ELR (cell line): ENCODE measurements at regions not wholly inside any gene's neighbourhood (a gene's known extent, or its start where the extent isn't known, plus 50 kb on each side); places are given as distances from the start of the nearest gene placed in this dataset.
A peak's percentile ranks its signal among the peaks of the same experiment; 100 is the strongest.

Experiments
- DNase-seq: peaks from one replicate; pipeline ENCODE4 v3.0.0-alpha.2; 2015; ENCODE audit warnings: low read depth

DNA sequence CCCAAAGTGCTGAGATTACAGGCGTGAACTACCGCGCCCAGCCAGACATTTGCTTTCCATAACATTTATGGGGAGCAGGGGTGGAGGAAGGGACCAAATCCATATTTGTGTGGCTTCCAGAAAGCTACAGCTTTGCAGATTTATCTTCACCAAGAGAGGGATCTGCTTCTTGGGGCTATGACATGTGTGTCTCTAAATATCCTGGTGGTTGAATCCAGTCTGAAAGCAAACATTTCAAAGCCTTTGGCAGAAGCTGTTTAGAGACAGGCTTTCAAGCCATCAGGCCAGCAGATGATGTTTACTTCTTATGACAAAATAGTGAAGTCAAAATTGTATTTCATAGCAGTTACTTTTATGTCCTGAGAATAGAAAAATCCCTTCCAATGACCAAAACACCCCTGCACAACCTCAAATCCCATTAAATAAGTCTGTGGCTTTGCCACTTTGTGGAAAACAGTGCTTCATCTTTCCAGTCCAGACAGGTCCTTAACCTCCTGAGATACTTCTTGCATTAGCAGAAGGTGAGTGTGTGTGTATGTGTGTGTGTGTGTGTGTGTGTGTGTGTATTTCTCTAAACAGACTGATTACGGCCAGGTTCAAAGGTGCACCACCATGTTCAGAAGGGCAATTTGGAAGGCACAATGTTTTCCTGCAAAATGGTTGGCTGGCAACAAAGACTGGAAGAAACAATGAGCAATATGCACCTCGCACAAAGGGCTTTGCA is 191.4 kb upstream of the LRIG1 start:
- no peak for DNase-seq

DNA sequence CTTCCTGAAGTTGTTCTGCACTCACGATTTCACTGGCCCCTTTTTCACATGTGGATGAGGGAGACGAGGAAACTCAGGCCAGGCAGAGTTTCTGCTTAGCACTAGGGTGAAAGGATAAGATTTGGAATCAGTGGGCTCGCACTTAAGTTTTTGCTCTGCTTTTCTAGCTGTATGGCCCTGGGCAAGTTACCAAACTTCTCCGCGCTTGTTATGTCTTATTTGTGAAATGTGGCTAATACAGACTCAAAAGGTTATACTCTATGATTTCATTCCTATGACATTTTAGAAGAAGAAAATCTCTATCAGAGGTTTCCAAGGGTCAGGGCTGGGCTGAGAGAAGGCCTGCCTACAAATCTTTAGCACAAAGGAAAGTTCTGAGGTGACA is 191.9 kb upstream of the LRIG1 start:
- DNase-seq: no peak

DNA sequence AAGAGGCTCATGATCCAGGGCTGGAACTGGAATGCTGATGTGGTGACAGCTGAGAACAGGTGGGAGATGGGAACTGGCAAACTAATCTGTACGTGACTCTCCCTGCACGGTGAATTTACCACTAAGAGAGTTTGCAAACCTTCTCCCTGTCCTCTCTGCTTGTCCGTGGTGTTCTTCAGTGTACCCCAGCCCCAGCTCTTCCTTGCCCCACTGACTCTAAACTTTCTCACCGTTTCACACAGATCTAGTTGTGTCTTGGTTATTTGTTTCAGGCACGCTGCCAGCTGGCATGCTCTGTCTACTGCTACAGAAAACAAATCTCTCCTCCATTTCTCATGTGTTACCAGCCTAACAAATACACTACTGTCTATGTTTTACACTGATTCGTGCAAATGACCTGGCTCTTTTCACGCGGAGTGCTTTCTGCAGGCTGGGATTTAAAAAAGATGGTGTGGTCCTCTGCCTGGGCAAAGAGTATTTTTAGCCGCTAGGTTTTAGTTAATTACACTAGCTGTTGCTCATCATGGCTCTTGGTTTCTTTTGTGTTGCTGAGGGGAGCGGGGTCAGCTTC is 192.7 kb upstream of the LRIG1 start:
- no peak for DNase-seq

DNA sequence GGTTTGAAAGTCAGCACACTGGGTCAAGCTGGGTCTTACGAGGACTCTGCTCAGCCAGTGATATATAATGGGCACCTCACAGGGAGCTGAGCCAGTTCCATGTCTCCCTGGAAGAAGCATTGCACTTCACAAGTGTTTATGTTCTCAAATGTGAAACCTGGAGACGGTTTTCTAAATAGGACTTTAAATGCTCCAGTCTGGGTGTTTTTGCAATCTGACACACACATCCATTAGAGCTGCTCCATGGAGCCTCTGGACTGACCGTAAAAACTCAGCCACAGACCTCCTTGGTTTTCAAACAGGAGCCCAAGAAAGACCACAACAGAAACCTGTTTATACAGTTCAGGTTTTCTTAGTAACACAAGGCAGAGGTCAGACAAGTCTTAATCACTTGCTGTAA is 201.3 kb upstream of the LRIG1 start:
- DNase-seq: no peak

DNA sequence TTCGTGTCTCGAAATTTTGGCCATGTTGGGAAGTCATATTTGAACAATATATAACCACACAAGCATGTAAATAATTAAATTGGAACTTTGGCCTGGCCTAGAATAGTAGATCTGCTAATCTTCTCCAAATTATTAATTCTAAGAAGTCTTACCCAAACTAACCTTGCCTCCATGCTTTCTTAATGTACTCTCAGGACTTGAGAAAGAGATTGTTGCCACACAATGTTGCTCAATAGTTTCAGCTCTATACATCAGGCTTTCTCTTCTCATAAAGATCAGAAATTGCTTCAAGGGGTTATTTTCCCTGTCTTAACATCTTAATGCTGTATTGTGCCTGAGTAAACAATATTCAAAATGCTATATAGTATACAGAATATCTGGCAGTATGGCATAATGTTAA is 202.7 kb upstream of the LRIG1 start:
- DNase-seq: no peak

DNA sequence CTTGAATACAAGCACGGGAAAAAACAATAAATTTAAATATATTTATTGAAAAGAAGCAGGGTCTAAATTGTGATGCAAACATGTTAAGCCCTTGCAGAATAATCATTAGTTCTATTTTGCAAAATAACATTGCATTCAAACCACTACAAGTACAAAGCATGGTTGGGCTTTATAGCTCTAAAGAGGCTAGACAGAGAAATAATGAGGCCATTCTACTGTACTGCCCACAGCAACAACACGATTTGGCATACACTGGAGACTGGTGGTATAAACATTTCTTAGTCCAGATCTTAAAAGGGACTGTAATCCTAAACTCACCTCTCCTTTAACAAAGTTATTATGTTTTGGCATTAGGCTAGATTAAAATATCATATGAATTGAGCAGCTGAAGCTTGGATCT is 204.3 kb upstream of the LRIG1 start:
- DNase-seq: no peak

DNA sequence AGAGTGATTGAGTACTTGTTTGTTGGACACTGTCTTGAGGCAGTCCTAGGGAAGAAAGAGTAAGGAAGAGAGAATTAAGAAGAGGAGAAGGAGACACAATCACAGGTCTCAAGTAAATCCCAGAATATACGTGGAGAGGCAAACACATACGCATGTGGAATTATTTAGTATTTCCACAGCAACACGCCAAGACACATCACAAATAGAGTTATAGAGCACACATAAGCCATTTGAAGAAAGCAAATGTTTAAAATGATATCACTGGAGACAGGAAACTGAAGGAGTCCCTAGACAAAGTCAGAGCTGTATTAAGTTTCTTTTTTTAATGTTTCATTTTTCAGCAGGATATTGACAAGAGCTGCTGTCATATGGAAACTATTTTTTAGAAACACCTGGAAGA is 206.1 kb upstream of the LRIG1 start:
- DNase-seq: no peak

DNA sequence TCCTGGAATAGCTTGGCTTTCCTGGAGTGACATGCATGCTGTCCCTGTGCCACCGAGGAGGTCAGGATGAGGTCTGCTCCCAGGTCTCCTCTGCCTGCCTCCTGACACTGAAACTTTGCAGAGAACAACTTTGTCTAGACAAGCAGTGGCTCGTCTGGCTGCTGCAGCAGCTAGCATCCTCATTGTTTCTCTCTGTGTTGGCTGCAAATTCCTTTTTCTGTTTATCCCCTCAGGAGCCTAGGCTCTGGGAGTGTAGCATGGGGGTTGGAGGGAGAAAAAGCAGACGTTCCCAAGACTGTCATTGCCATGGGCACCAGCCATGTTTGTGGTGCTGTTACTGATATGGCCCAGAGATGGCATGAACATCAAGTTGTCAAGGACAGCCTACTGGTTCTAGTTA is 208.7 kb upstream of the LRIG1 start:
- no peak for DNase-seq

DNA sequence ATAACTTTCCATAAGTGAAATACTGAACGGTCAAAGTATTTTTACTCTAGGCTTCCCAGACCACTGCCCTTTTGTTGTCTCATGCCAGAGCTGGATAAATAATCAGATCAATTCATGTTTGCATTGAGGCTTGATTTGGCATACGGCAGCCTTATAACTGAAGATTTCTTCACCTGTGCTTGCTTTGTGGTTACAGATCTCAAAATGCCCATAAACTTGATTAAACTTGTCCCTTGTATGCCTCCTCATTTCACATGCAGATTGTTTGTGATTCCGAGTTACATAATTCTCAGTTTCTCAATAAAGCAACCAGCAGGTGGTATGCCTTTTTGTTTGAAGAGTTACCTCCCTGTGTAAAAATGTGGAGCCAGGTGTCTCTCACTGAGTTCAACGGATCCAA is 211.4 kb upstream of the LRIG1 start:
- DNase-seq: no peak

DNA sequence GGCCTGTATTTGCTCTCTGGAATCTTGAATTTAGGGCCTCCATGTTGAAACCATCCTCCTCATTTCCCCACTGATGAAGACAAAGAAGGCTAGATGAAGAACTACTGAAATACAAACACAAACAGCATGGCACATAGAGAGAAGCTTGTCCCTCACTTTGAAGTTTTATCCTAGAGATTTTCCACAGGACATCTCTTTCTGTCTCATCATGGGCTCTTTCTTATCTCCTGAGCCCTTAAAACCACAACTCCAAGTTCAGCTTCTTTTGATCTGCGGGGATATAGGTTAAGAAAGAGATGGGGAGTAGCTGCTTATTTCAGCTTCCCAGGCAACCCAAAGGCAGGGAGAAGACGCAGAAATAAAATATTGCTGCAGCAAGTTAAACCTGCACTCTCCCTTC is 213.1 kb upstream of the LRIG1 start:
- no peak for DNase-seq

DNA sequence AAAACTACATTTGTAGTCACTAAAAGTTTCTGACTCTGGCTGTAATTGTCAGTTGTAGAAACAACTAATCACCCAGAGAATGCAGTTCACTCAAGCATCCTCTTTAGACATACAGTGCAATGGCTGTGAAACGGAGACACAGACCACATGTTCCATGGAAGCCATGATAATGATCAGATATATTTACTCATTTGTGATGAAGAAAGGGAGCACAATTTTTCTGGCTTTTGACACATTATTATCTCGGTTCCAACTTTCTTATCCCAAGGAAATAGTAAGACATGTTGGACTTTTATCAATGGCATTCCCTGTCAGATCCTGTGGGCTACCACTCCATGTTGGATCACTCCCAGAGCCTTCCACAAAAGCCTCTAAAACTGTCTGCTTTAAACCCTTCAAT is 215.0 kb upstream of the LRIG1 start:
- no peak for DNase-seq

DNA sequence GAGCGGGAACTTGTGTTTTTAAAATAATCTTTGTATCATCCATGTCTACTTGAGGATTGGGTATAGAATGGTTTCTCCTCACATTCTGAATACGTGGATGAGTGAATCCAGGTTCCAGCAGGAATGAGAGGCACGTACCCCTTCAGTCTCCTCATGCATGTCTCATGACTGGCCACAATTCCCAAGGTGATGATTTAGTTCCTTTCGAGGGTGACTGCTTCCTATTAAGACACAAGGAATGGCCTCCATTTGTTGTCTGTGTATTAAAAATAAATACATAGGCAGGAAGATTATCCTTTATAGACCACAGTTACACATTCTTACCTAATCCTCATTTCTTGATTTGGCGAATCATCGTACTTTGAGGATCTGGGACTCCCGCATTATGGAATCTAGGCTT is 217.0 kb upstream of the LRIG1 start:
- DNase-seq: no peak

DNA sequence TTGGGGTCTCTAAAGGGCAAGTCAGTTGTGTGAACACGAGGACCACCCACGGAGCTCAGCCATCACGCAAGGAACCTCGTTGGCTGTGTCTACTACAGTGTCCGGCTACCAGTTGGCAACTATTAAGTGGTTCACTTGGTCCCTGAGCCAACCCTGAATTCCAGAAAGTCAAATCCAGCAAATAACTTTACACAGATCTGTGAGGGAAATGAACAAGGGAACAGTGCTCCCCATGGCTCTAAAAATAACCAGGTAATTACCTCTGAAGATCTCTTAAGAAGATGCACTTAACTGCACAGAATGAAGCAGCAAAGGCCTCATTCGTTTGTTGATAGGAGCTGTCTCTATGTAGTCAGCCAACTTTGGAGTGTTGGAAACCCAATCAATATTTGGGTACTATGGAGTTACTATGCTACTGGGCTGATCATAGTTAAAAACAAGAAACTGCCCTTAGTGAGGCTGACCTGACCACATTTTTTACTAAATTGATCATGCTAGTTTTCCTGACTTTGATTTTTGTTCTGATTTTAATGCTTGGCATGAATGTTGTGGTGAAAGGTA is 219.1 kb upstream of the LRIG1 start:
- no peak for DNase-seq

DNA sequence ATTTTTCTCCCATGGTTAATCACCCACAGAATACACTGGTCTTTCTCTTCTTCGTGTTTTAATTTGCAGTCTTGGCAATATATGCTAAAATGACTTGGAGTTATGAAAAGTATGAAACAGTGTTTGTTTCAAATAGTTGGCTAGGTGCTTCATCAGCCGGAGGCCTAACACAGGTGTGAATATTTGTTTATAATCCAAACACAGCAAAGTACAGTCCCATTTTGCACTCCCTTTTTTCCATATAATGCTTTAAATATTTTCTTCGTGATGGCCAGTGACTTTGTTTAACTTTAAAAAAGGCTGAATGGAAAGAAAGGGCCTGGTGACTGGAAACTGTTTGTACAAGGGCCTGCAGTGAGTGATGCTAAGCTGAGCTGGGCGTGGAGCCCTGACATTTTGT is 219.7 kb upstream of the LRIG1 start:
- DNase-seq: no peak

DNA sequence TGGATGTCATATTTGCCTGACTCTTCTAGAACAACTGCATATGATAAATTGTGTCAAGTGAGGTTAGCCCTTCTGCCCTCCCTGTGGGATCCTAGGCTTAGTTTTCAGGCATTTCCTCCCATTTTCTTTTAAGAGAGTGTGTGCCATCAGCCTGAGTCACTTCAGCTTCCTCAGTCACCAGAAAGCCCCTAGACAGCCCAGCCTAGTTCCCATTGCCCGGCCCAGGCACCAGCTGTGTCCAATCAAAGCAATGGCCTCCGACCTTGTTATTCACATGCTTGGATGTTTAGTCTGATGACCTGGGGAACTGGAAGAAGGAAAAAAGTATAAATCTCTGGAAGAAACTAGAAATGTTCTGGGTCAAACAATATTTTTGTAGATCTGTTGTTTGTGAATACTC is 221.9 kb upstream of the LRIG1 start:
- DNase-seq: peak; percentile 82

DNA sequence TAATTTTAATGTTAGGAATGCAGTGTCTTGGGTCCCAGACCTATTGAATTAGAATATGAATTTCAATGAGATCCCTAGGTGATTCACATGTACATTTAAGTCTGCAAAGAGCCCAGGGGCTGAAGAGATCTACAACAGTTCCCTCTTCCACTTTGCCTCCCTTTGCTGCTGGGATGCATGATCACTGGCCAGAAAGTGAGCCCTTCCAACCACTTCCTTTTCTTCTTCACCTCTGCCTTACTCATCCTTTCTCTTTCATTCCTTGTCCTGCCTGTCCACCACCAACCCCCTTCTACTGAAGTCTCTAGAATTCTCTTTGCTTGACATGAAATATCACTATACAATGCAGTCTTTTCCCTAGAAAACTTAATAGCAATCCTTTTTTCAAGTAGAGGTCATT is 222.4 kb upstream of the LRIG1 start:
- DNase-seq: peak; percentile 40

DNA sequence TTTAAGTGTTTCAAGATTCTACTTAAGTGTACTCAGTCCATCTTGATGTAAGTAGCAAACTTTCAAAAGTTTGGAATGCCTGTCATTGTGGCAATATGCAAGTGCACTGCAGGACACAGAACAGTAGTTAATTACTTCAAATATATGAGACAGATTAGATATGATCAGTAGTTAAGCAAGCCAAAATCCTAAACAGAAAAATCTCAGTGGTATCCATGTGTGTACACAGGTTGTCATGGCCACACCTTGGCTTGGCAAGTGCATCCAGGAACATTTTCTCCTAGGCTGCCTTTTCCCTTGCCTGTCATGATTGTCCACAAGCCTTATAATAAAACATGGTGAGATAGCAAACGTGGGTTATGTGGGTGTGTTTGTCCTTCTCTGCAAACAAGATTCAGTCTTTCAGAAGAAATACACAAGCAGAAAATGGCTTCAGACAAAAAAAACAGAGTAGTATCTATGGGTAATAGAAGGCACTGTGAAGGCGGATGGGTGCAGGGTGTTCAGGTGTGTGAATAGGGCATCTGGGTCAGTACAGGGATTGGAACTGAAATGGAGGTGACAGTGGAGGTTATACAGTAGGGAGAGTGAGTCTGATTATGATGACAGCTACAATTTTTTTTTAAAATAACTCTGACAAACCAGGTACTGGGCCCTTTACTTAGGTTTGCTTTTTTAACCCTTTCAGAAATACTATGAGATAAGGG is 229.0 kb upstream of the LRIG1 start:
- DNase-seq: no peak

DNA sequence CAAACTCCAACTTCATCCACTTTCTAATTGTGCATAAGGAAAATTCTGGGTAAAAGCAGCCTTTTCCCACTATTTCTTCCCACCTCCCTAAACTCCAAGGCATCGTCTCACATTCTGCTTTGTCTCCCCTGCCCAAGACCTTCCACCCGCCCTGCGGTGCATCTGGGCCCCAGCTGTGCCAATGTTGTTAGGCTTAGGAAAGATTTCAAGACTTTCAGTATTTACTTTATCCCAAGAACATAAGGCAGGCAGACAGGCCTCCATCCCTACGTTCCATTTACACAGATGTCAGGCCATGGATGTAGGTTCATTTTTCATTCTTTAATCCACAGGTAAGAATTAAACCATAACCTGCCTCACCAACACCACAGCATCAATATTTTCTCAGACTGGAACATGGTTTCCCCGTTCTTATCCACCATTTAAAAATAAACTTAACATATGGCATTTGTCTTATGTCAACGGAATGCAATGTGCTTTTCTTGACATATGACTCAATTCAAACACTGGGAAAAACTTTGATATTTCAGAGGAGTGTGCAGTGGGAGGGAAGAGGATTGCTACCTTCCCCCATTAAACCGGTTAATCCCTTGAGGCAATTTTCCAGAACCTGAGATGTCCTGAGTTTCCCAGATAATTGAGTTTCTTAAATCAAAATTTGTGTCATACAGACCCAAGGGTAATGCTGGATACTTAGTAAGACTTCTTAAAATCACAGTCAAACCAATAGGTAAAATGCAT is 238.0 kb upstream of the LRIG1 start:
- peak; percentile 13 for DNase-seq

DNA sequence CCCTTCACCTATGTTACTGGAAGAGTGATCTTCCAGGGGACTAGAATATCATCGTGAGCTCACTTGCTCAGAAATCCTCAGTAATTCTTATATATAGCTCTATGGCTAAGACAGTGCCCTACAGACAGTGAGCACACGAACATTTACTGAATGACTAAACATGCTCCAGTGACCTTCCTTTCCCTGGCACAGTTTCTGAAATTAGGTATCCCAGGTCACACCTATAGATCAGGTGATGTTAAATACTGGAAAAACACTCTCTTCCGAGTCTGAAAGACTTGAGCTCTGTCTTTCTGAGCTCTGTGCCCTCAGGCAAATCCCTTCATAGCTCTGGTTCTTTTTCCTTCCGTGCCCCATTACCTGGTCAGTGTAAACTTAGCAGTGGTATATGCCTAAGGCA is 239.4 kb upstream of the LRIG1 start:
- no peak for DNase-seq

DNA sequence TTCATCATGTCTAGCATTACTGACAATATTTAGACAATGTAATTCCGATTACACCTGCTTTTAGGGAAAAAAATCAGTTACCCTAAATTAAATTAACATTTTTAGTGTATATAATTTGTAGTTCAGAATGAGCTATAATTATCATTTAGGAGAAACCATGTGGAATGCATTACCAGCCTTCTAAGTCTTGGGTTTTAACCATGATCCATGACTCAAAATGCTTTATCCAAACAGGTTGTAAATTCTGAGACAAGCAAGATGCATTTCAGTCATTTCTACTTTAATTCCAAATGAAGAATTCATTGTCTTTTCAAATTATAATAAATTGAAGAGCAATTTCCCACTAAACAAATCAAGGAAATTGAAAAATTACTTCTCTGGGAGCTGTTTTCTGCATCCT is 243.7 kb upstream of the LRIG1 start:
- no peak for DNase-seq

DNA sequence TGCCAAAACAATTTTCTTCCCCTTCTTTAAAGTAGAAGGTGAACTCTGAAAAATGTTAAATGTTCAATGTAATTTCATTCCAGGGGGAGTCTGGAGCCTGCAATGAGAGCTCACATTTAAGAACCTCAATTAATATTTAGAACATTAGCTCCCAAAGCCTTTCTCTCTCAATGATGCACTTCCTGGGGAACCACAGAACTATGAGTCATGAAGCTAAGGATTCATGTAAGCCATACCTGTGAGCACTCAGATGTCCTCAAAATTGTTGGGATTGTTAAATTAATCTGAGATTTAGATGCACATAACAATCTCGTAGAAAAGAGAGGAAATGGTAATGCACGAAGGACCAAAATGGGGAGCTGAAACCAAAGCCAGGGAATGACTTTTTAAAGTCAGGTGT is 244.2 kb upstream of the LRIG1 start:
- DNase-seq: peak; percentile 24

DNA sequence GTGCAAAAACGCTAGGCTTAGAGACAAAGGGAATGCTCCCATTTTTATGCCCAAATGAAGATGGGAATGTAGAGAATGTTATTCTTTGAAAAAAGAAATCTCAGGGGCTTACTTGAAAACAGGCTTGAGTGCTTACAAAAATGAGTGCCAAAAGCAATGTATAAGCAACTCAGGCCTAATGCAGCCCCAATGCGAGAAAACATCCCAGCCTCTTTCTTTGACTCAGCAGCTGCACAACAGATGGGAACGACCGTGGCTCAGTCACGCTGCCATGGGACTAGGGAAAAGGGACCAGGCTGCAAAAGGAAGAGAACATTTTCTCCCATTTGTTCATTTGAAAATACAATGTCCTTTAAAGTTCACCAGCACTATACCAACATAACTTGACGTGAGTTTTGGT is 246.4 kb upstream of the LRIG1 start:
- no peak for DNase-seq

DNA sequence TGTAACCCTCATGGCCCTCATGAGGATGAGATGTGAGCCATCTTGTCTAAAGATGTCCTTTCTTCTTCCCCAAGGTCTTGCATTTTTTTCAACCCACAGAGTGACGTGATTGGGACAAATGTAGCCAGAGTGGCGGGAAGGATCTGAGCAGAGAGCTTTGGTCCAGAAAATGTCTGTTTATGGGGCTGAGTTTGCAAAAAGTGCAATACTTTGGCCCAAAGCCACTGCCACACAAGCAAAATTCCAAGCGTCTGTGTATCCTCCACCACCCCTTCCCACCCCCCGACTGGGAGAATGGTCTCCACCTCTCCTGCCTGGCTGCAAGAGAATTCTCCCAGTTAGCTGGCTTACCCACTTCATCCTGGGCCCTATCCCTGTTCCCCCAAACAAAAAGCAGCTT is 246.9 kb upstream of the LRIG1 start:
- no peak for DNase-seq
